ENCODE measurements at regions not wholly inside any gene's neighbourhood (a gene's known extent, or its start where the extent isn't known, plus 50 kb on each side); places are given as distances from the start of the nearest gene placed in this dataset.

- Mint-ChIP-seq H3K4me3 (ENCODE audit: unreplicated experiment) (no peak overlapping the region), H3K4me1 (ENCODE audit: low read depth, unreplicated experiment) (peaks cover 20% of the 10 kb centered on the region), H3K9me3 (ENCODE audit: unreplicated experiment) (peaks cover 3% of the 10 kb centered on the region), H3K36me3 (ENCODE audit: unreplicated experiment) (no peaks in the 10 kb centered on the region), H3K27me3 (ENCODE audit: unreplicated experiment) (peaks cover 3% of the 10 kb centered on the region), H3K27ac (ENCODE audit: unreplicated experiment) (no peak overlapping the region)
- TF ChIP-seq CTCF (IDR thresholded peaks at IDR 0.05; ENCODE audit: partially characterized antibody, unreplicated experiment), result no peak
- DNase-seq, result no peak
Measured at GRCh38 chr11:128367573-128367972, 219.8 kb downstream of the ETS1 start.

- Mint-ChIP-seq H3K4me1 (ENCODE audit: low read depth, unreplicated experiment) (peaks cover 27% of the 10 kb centered on the region), H3K36me3 (ENCODE audit: unreplicated experiment) (no peaks in the 10 kb centered on the region), H3K27me3 (ENCODE audit: unreplicated experiment) (peaks cover 3% of the 10 kb centered on the region), H3K9me3 (ENCODE audit: unreplicated experiment) (peaks cover 3% of the 10 kb centered on the region), H3K4me3 (ENCODE audit: unreplicated experiment) (no peak overlapping the region), H3K27ac (ENCODE audit: unreplicated experiment) (no peak overlapping the region)
- TF ChIP-seq CTCF (IDR thresholded peaks at IDR 0.05; ENCODE audit: partially characterized antibody, unreplicated experiment), result no peak
- DNase-seq, result no peak
Measured at GRCh38 chr11:128365044-128365443, 222.3 kb downstream of the ETS1 start.

- Mint-ChIP-seq H3K4me1 (ENCODE audit: low read depth, unreplicated experiment) (peaks cover 27% of the 10 kb centered on the region), H3K36me3 (ENCODE audit: unreplicated experiment) (peaks cover 5% of the 10 kb centered on the region), H3K27me3 (ENCODE audit: unreplicated experiment) (peaks cover 5% of the 10 kb centered on the region), H3K9me3 (ENCODE audit: unreplicated experiment) (peaks cover 5% of the 10 kb centered on the region), H3K4me3 (ENCODE audit: unreplicated experiment) (peak overlapping the region; percentile 26), H3K27ac (ENCODE audit: unreplicated experiment) (no peak overlapping the region)
- TF ChIP-seq CTCF (IDR thresholded peaks at IDR 0.05; ENCODE audit: partially characterized antibody, unreplicated experiment), result no peak
- no peak for DNase-seq
Measured at GRCh38 chr11:128361451-128362020, 225.8 kb downstream of the ETS1 start.

GRCh38 chr11:128359515-128359914, 227.8 kb downstream of the ETS1 start:
- Mint-ChIP-seq H3K27ac (ENCODE audit: unreplicated experiment) (no peak overlapping the region), H3K36me3 (ENCODE audit: unreplicated experiment) (peaks cover 5% of the 10 kb centered on the region), H3K9me3 (ENCODE audit: unreplicated experiment) (peaks cover 2% of the 10 kb centered on the region), H3K4me3 (ENCODE audit: unreplicated experiment) (no peak overlapping the region), H3K27me3 (ENCODE audit: unreplicated experiment) (peaks cover 3% of the 10 kb centered on the region), H3K4me1 (ENCODE audit: low read depth, unreplicated experiment) (peaks cover 20% of the 10 kb centered on the region)
- DNase-seq, result no peak
- TF ChIP-seq CTCF (IDR thresholded peaks at IDR 0.05; ENCODE audit: partially characterized antibody, unreplicated experiment), result no peak

GRCh38 chr11:128357073-128357472, 230.3 kb downstream of the ETS1 start:
- Mint-ChIP-seq H3K27me3 (ENCODE audit: unreplicated experiment) (peaks cover 3% of the 10 kb centered on the region), H3K36me3 (ENCODE audit: unreplicated experiment) (peaks cover 5% of the 10 kb centered on the region), H3K9me3 (ENCODE audit: unreplicated experiment) (peaks cover 2% of the 10 kb centered on the region), H3K4me1 (ENCODE audit: low read depth, unreplicated experiment) (peaks cover 16% of the 10 kb centered on the region), H3K27ac (ENCODE audit: unreplicated experiment) (no peak overlapping the region), H3K4me3 (ENCODE audit: unreplicated experiment) (no peak overlapping the region)
- no peak for DNase-seq
- no peak for TF ChIP-seq CTCF (IDR thresholded peaks at IDR 0.05; ENCODE audit: partially characterized antibody, unreplicated experiment)
